DND-41 (cell line): ENCODE measurements at regions not wholly inside any gene's neighbourhood (a gene's known extent, or its start where the extent isn't known, plus 50 kb on each side); places are given as distances from the start of the nearest gene placed in this dataset.
"Not testable (repeated sequence)": the region's sequence is repeated elsewhere in the genome, so short reads cannot be mapped to it uniquely, and the experiment has no call there.

Experiments
- ATAC-seq: fragments of 200-7000 bp; cut with Tn5 transposase; 3 replicates; pipeline ENCODE4 v1.9.1; 2021; ENCODE audit warnings: low read depth; ENCODE audit not compliant: insufficient read depth
- DNase-seq: peaks from one replicate; pipeline ENCODE4 v3.0.0-alpha.2; 2020
- H2AFZ ChIP-seq: 2 replicates; pipeline ENCODE4 v1.6.0; 2012; ENCODE audit warnings: low read depth, low read length
- H3K27ac ChIP-seq: 2 replicates; pipeline ENCODE4 v1.5.1; 2012; ENCODE audit warnings: low read length, inconsistent platforms
- H3K27me3 ChIP-seq: fragments of 200-600 bp; sonication (generic); 2 replicates; pipeline ENCODE4 v1.6.0; 2012; ENCODE audit warnings: low read length, mild to moderate bottlenecking, inconsistent platforms; ENCODE audit not compliant: insufficient read depth, poor library complexity
- H3K36me3 ChIP-seq: 2 replicates; pipeline ENCODE4 v1.5.1; 2012; ENCODE audit warnings: low read length, inconsistent platforms; ENCODE audit not compliant: insufficient read depth
- H3K4me1 ChIP-seq: 2 replicates; pipeline ENCODE4 v1.5.1; 2012; ENCODE audit warnings: mild to moderate bottlenecking, low read length; ENCODE audit not compliant: insufficient read depth
- H3K4me2 ChIP-seq: 2 replicates; pipeline ENCODE4 v1.6.0; 2012; ENCODE audit warnings: mild to moderate bottlenecking, moderate library complexity, low read length, inconsistent platforms; ENCODE audit not compliant: insufficient read depth
- H3K4me3 ChIP-seq, 2 experiments: fragments of 200-600 bp in 1 of 2; shearing (Covaris generic) in 1 of 2; 2 replicates each; pipeline ENCODE4 v1.5.1; 2012 to 2016; ENCODE audit warnings: inconsistent platforms in 2 of 2, low read length in 2 of 2, mild to moderate bottlenecking in 2 of 2, low read depth in 1 of 2, moderate library complexity in 1 of 2
- H3K79me2 ChIP-seq: 2 replicates; pipeline ENCODE4 v1.6.0; 2012; ENCODE audit warnings: low read length, inconsistent platforms; ENCODE audit not compliant: insufficient read depth
- H3K9ac ChIP-seq: 2 replicates; pipeline ENCODE4 v1.6.0; 2012; ENCODE audit warnings: low read depth, mild to moderate bottlenecking, inconsistent platforms, low read length, moderate library complexity
- H3K9me3 ChIP-seq: 2 replicates; pipeline ENCODE4 v1.5.1; 2012; ENCODE audit warnings: low read length, moderate library complexity, mild to moderate bottlenecking, inconsistent platforms; ENCODE audit not compliant: insufficient read depth, severe bottlenecking
- H4K20me1 ChIP-seq: 2 replicates; pipeline ENCODE4 v1.6.0; 2012; ENCODE audit warnings: low read length; ENCODE audit not compliant: insufficient read depth
- EZH2 ChIP-seq: IDR thresholded peaks from 3 replicates; pipeline ENCODE4 v1.6.1; 2012; ENCODE audit warnings: borderline replicate concordance, low read depth, mild to moderate bottlenecking, moderate library complexity, low read length, inconsistent platforms; ENCODE audit not compliant: severe bottlenecking
- TF ChIP-seq, protein P1 (sequence below): IDR thresholded peaks from 2 replicates; pipeline ENCODE4 v1.5.1; 2012; ENCODE audit warnings: borderline replicate concordance, low read length, moderate library complexity, mild to moderate bottlenecking; ENCODE audit not compliant: poor library complexity, severe bottlenecking; ENCODE audit errors: extremely low read depth

DNA sequence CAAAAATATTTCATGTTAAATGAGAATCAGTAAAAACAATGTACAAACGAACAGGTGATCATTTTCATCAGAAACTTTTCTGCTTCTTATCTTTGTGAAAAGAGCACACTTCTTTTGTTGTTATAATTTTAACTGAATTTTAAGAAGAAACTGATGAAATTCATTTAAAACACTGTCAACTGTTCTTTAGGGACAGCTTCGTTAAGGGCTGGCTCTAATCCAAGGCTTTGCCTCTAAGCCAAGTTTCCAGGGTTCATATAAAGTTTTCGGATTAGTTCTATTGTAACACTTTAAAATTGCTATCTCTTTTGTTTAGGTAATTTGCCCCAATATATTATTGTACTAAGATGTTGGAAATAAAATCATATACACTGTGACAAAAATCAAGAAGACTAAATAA is 559.2 kb downstream of the TUSC1 start:
- no peaks in the 10 kb centered on the region for H3K79me2 ChIP-seq
- no peak for ATAC-seq
- no peaks in the 10 kb centered on the region for H3K36me3 ChIP-seq
- H3K4me3 ChIP-seq = no peak overlapping the region
- DNase-seq = no peak
- no peaks in the 10 kb centered on the region for H3K9me3 ChIP-seq
- no peaks in the 10 kb centered on the region for H4K20me1 ChIP-seq
- no peak overlapping the region for H3K4me2 ChIP-seq
- H3K4me1 ChIP-seq = no peaks in the 10 kb centered on the region
- H3K27me3 ChIP-seq = no peaks in the 10 kb centered on the region
- no peak overlapping the region for H3K27ac ChIP-seq
- no peak overlapping the region for H2AFZ ChIP-seq
- TF ChIP-seq EZH2 = no peak
- TF ChIP-seq, protein P1, sequence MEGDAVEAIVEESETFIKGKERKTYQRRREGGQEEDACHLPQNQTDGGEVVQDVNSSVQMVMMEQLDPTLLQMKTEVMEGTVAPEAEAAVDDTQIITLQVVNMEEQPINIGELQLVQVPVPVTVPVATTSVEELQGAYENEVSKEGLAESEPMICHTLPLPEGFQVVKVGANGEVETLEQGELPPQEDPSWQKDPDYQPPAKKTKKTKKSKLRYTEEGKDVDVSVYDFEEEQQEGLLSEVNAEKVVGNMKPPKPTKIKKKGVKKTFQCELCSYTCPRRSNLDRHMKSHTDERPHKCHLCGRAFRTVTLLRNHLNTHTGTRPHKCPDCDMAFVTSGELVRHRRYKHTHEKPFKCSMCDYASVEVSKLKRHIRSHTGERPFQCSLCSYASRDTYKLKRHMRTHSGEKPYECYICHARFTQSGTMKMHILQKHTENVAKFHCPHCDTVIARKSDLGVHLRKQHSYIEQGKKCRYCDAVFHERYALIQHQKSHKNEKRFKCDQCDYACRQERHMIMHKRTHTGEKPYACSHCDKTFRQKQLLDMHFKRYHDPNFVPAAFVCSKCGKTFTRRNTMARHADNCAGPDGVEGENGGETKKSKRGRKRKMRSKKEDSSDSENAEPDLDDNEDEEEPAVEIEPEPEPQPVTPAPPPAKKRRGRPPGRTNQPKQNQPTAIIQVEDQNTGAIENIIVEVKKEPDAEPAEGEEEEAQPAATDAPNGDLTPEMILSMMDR = no peak
- no peak overlapping the region for H3K9ac ChIP-seq

DNA sequence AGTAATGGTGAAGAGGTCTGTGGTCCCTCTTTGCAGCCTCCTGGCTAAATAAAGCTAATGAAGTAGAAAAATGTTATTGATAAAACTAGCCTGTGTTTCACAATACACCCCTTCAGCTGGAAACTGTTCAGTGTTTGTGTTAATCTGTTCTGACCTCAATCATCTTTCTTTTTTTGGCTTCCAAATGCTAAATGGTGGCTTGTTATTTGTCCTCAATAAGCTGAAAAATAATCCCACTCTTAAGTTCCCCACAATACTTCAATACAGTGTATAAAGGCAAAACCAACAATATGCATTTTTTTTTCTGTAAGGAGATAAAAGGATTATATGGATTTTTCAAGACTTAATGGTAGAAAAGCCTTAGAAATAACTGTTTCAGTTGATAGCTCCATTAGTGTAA is 560.5 kb downstream of the TUSC1 start:
- no peaks in the 10 kb centered on the region for H4K20me1 ChIP-seq
- no peaks in the 10 kb centered on the region for H3K9me3 ChIP-seq
- no peak overlapping the region for H3K4me2 ChIP-seq
- ATAC-seq = no peak
- no peak overlapping the region for H2AFZ ChIP-seq
- H3K27ac ChIP-seq = no peak overlapping the region
- no peak for TF ChIP-seq EZH2
- TF ChIP-seq, protein P1 = no peak
- H3K36me3 ChIP-seq = no peaks in the 10 kb centered on the region
- no peak overlapping the region for H3K9ac ChIP-seq
- no peaks in the 10 kb centered on the region for H3K4me1 ChIP-seq
- no peak overlapping the region for H3K4me3 ChIP-seq
- DNase-seq = no peak
- H3K27me3 ChIP-seq = no peaks in the 10 kb centered on the region
- H3K79me2 ChIP-seq = no peaks in the 10 kb centered on the region

DNA sequence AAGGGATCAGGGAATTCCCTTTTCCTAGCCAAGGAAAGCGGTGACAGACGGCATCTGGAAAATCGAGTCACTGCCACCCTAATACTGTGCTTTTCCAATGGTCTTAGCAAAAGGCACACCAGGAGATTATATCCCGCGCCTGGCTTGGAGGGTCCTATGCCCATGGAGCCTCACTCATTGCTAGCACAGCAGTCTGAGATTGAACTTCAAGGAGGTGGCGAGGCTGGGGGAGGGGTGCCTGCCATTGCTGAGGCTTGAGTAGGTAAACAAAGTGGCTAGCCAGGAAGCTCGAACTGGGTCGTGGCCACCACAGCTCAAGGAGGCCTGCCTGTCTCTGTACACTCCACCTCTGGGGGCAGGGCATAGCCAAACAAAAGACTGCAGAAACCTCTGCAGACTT is 556.5 kb upstream of the IZUMO3 start:
- ATAC-seq, H3K79me2 ChIP-seq, H3K4me1 ChIP-seq, H3K36me3 ChIP-seq, H3K27ac ChIP-seq, H3K4me3 ChIP-seq, H3K9me3 ChIP-seq, H3K27me3 ChIP-seq, H4K20me1 ChIP-seq, H2AFZ ChIP-seq, H3K4me2 ChIP-seq, DNase-seq, H3K9ac ChIP-seq: not testable (repeated sequence)

DNA sequence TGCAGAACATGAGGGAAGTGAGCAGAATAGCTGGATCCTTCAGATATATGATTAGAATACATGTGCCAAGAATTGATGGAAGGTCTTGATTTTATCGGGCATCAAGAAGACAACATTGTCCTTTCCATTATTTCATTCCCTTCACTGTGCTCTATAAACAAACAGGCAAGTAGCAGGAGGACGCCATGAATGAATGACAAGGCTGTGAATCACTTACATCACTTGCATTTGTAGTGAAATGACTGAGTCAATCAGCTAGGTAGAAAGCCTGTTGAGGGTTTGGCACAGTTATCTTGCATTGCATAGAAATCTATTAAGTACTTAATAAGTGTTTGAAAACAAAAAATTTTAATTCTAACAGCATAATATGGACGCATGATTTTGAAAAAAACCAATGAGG is 548.8 kb upstream of the IZUMO3 start:
- no peaks in the 10 kb centered on the region for H4K20me1 ChIP-seq
- DNase-seq (no peak), ATAC-seq (no peak)
- H3K9ac ChIP-seq = no peak overlapping the region
- no peaks in the 10 kb centered on the region for H3K79me2 ChIP-seq
- H3K9me3 ChIP-seq = no peaks in the 10 kb centered on the region
- H3K4me1 ChIP-seq = no peaks in the 10 kb centered on the region
- no peak overlapping the region for H2AFZ ChIP-seq
- H3K4me3 ChIP-seq = no peak overlapping the region
- no peak overlapping the region for H3K27ac ChIP-seq
- H3K4me2 ChIP-seq = no peak overlapping the region
- H3K27me3 ChIP-seq = no peaks in the 10 kb centered on the region
- H3K36me3 ChIP-seq = no peaks in the 10 kb centered on the region
- TF ChIP-seq, protein P1 = no peak
- no peak for TF ChIP-seq EZH2
